Aorta (tissue), 5 donors: ENCODE measurements at regions not wholly inside any gene's neighbourhood (a gene's known extent, or its start where the extent isn't known, plus 50 kb on each side); places are given as distances from the start of the nearest gene placed in this dataset.
A peak's percentile ranks its signal among the peaks of the same experiment; 100 is the strongest.

Experiments used
- ATAC-seq: fragments of 200-7000 bp; cut with Tn5 transposase; one replicate; pipeline ENCODE4 v1.9.1; 2022; ENCODE audit warnings: moderate library complexity; ENCODE audit not compliant: low FRiP score
- DNase-seq, 2 donors: peaks; one replicate each; pipeline ENCODE4 v3.0.0-alpha.2; 2020
- H3K27ac ChIP-seq, 2 donors: one replicate each; pipeline ENCODE4 v1.5.1; 2013; ENCODE audit warnings: low read length in 2 of 2, mild to moderate bottlenecking in 2 of 2, moderate library complexity in 2 of 2, control low read depth in 1 of 2, inconsistent platforms in 1 of 2, low read depth in 1 of 2
- H3K27me3 ChIP-seq, 2 donors: one replicate each; pipeline ENCODE4 v1.6.1; 2013; ENCODE audit warnings: control low read depth in 1 of 2, low read length in 1 of 2, mild to moderate bottlenecking in 1 of 2, moderate library complexity in 1 of 2; ENCODE audit not compliant: insufficient read depth in 2 of 2, control insufficient read depth in 1 of 2
- H3K36me3 ChIP-seq, 2 donors: one replicate each; pipeline ENCODE4 v1.6.1; 2013; ENCODE audit warnings: control low read depth in 1 of 2, low read length in 1 of 2, mild to moderate bottlenecking in 1 of 2; ENCODE audit not compliant: insufficient read depth in 2 of 2, control insufficient read depth in 1 of 2
- H3K4me1 ChIP-seq, 2 donors: one replicate each; pipeline ENCODE4 v1.6.1; 2013; ENCODE audit warnings: low read length in 2 of 2, control low read depth in 1 of 2, mild to moderate bottlenecking in 1 of 2, moderate library complexity in 1 of 2; ENCODE audit not compliant: insufficient read depth in 2 of 2, control insufficient read depth in 1 of 2
- H3K4me3 ChIP-seq, 2 donors: one replicate each; pipeline ENCODE4 v1.5.1; 2013; ENCODE audit warnings: low read length in 2 of 2, control low read depth in 1 of 2, mild to moderate bottlenecking in 1 of 2
- H3K9me3 ChIP-seq: one replicate; pipeline ENCODE4 v1.6.1; 2013; ENCODE audit warnings: mild to moderate bottlenecking, low read length; ENCODE audit not compliant: control insufficient read depth
- WGBS, 2 donors: extraction: QIAGEN DNeasy Blood & Tissue Kit; methylation state at CpG; one replicate each; pipeline ENCODE4 v1.1.7; 2013; 5-methylcytosine and 5-hydroxymethylcytosine counted together
- intact Hi-C, 2 donors: fragments of 100-400 bp; cut with DNase I; formaldehyde crosslinking; loops; one replicate each; pipeline versions ENCODE4 v1.14.2 to v1.15.0; 2022
- microRNA-seq, 2 donors: library from miRNA; unstranded; fragments of <30 nt; microRNA quantifications; one replicate each; pipeline ENCODE4 v1.2.0, GENCODE V29; 2020
- donor health status: healthy with polysubstance abuse.
- donor health status: Bipolar disorder and iron deficiency.
- donor health status: DM: no; HTN: no; CAD: no.
- donor health status: DM: no; HTN: no; CAD: no.
- donor health status: DM: yes; HTN: yes; CAD: no.

DNA sequence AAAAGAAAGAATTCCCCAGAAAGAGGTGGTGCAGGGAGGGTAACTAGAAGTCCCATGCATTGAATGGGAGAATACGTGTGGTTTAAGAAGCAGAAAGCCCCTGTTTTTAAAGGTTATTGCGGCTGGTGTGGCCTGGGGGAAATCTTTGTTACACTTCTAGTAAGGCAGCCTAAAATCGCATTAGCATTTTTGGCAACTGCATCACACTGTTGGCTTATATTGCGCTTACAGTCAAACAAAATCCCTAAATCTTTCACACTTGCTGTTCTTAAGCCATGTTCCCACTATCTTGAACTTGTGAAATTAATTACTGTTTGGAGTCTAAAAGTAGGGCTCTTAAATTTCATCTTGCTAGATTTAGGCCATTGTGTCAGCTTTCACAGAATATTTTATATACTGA is 66.0 kb upstream of the GOLIM4 start:
- WGBS, 2 donors = 45 to 47% methylated on average over 4 of the region's 4 CpGs
- no peak for DNase-seq
- Histone ChIP-seq H3K36me3 (no peaks in the 10 kb centered on the region), H3K9me3 (no peaks in the 10 kb centered on the region), H3K27me3 (no peaks in the 10 kb centered on the region), H3K4me1 (no peaks in the 10 kb centered on the region), H3K27ac (no peak overlapping the region), H3K4me3 (no peak overlapping the region)
- peak; percentile 38 for ATAC-seq
- intact Hi-C loops = no loop called here

DNA sequence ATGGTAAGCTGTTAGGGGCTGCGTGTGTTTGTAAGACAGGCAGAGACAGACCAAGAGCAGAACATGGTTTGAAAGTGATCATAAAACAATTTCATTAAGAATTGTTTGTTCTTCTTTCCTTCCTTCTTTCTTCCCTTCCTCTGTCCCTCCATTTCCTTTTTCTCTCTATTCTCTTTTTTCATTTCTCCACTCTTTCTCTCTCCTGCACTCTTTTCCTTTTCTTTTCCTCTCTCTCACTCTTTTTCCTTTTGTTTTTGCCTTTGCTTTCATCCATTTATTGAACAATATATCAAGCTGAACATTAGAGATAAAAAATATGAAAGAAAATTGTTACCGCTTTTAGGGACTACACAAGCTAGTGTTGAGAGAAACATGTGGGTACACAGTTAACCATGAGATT is 62.2 kb upstream of the GOLIM4 start:
- Histone ChIP-seq H3K27me3 (no peaks in the 10 kb centered on the region), H3K4me3 (no peak overlapping the region), H3K9me3 (peaks cover under 1% of the 10 kb centered on the region), H3K36me3 (no peaks in the 10 kb centered on the region), H3K27ac (no peak overlapping the region), H3K4me1 (no peaks in the 10 kb centered on the region)
- ATAC-seq (no peak), DNase-seq (no peak)
- intact Hi-C loops = no loop called here
- WGBS, 2 donors = 95 to 100% methylated on average over 2 of the region's 2 CpGs

DNA sequence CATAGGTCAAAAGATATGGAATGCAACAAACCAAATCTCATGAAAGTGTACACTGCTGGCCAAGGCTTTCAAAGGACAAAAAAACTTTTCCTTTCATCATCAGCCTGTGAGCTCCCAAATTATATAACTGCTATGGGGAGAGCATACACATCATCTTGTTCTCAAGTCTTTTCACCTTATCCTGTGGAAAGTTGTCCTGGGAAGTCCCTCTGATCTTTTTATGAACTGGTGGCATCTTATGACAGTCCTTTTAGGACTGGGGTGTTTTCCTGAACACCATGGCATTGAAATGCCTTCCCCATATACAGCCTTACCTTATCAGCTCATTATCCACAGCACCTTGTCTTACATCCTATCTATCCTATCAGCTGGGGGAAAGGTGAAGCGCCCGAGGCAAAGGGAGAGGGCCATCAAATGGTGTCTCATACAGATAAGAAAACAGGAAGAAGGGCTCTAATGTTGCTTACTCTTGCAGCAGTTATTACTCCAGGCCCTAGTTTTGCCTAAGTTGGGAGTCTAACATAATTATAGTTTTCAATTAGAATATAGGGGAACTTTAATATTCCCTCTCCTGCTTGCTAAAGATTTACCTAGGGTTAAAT is 61.5 kb upstream of the GOLIM4 start:
- ATAC-seq (no peak), DNase-seq (no peak)
- Histone ChIP-seq H3K4me1 (no peaks in the 10 kb centered on the region), H3K27me3 (no peaks in the 10 kb centered on the region), H3K4me3 (no peak overlapping the region), H3K9me3 (peaks cover 6% of the 10 kb centered on the region), H3K27ac (no peak overlapping the region), H3K36me3 (no peaks in the 10 kb centered on the region)
- intact Hi-C loops = no loop called here
- 92 to 93% methylated on average over 2 of the region's 2 CpGs for WGBS, 2 donors

DNA sequence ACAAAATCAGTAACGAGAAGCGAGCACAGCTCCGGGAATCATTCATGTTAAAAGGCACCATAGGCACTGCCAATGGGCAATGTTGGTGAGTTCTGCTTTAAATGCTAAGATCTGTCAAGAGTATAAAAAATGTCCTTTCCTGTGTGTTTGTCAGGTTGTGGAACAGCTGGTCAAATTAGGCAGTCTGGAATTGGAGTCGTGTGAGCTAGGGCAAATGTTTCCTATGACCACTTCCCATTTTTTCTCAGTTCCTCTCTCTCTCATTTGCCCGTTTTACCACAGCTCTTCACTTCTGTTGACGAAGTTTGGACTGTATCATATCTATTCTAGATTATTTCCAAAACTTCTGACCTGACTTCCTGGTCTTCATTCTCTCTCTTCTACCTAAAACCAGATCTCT is 60.8 kb upstream of the GOLIM4 start:
- ATAC-seq (peak; percentile 21), DNase-seq (no peak)
- H3K27ac ChIP-seq = no peak overlapping the region
- H3K27me3 ChIP-seq = no peaks in the 10 kb centered on the region
- no peak overlapping the region for H3K4me3 ChIP-seq
- H3K36me3 ChIP-seq = no peaks in the 10 kb centered on the region
- 70 to 74% methylated on average over 6 of the region's 6 CpGs for WGBS, 2 donors
- intact Hi-C loops = no loop called here
- peaks cover 6% of the 10 kb centered on the region for H3K9me3 ChIP-seq
- no peaks in the 10 kb centered on the region for H3K4me1 ChIP-seq

DNA sequence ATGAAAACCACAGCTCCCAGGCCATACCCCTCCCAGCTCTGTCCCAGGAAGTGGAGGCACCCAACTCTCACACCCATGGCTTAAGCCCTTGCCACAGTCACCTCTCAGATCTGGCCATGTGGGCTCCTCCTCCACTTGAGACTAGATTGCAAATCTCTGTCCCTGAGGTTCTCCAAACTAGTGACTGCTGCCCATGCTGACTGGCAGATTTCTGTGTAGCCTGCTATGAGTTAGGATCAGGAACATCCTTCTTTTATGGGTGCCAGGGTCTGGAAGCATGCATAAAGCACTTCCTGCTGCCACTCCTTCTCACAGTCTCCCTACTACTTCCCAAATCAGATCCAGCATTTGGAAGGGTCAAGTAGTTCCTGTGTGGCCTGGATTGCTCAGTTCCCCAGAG is 59.6 kb upstream of the GOLIM4 start:
- Histone ChIP-seq H3K27ac (no peak overlapping the region), H3K4me3 (no peak overlapping the region), H3K27me3 (no peaks in the 10 kb centered on the region), H3K9me3 (peaks cover 6% of the 10 kb centered on the region), H3K36me3 (no peaks in the 10 kb centered on the region), H3K4me1 (no peaks in the 10 kb centered on the region)
- intact Hi-C loops = no loop called here
- ATAC-seq (peak; percentile 16), DNase-seq (peak in 1 of 2 donors; percentile 49)

DNA sequence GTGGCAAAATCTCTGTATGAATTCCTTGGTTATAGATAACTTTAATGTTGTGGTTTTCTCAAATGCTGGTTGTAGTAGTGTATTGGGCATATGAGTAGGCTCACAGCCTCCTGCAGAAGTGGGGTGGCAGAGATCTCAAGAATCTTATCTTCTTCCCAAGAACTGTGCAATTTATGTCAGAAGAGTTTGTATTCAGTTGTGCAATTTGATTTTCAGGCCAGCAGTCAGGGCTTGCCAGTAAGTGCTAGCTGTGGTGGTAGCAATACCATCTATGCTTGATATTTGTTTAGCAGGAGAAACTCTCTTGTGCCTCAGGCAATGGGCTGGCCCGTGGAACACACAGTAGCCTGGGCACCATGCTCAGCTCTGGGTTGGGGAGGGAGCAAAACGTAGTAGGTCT is 58.4 kb upstream of the GOLIM4 start:
- ATAC-seq (no peak), DNase-seq (no peak)
- H3K27me3 ChIP-seq = no peaks in the 10 kb centered on the region
- H3K27ac ChIP-seq = no peak overlapping the region
- no peak overlapping the region for H3K4me3 ChIP-seq
- no peaks in the 10 kb centered on the region for H3K36me3 ChIP-seq
- H3K9me3 ChIP-seq = peaks cover 6% of the 10 kb centered on the region
- H3K4me1 ChIP-seq = no peaks in the 10 kb centered on the region
- intact Hi-C loops = no loop called here
- 75 to 83% methylated on average over 2 of the region's 2 CpGs for WGBS, 2 donors

DNA sequence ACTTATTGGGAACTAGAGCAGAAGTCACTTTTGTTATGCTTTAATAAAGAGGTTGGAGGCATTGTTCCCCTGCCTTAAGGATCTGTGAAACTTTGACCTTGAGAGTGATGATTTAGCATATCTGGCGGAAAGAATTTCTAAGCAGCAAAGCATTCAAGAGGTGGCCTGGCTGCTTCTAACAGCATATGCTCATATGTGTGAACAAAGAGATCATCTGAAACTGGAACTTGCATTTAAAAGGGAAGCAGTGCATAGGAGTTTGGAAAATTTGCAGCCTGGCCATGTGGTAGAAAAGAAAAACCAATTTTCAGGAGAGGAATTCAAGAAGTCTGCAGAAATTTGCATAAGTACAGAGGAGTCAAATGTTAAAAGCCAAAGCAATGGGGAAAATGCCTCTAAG is 56.4 kb upstream of the GOLIM4 start:
- WGBS, 2 donors = 92 to 97% methylated on average over 1 of the region's 1 CpG
- H3K9me3 ChIP-seq = peaks cover 6% of the 10 kb centered on the region
- intact Hi-C loops = no loop called here

More for the DNA sequence above, 56.4 kb upstream of the GOLIM4 start:
- H3K36me3 ChIP-seq = no peaks in the 10 kb centered on the region
- no peak overlapping the region for H3K27ac ChIP-seq
- DNase-seq = no peak
- no peaks in the 10 kb centered on the region for H3K27me3 ChIP-seq
- no peak for ATAC-seq
- H3K4me3 ChIP-seq = no peak overlapping the region
- H3K4me1 ChIP-seq = no peaks in the 10 kb centered on the region

Small RNA genes lying in the stretch of these regions (microRNA-seq; reads per million reads assigned to microRNA genes)
- gene MIR551B = 1.2 to 2.0 reads per million in 2 donors
